Thyroid gland (tissue), 4 donors: ENCODE measurements at regions not wholly inside any gene's neighbourhood (a gene's known extent, or its start where the extent isn't known, plus 50 kb on each side); places are given as distances from the start of the nearest gene placed in this dataset.

Source experiments
- DNase-seq, 2 donors: peaks; one replicate each; pipeline ENCODE4 v3.0.0-alpha.2; 2019
- H3K27ac ChIP-seq, 3 donors: fragments of 200-600 bp; sonication (generic); 1 replicate in 2 of 3; 2 replicates in 1 of 3; pipeline ENCODE4 v1.5.1; 2016 to 2019; ENCODE audit warnings: mild to moderate bottlenecking in 1 of 3, moderate library complexity in 1 of 3
- H3K27me3 ChIP-seq: fragments of 200-600 bp; sonication (generic); one replicate; pipeline ENCODE4 v1.5.1; 2019
- H3K36me3 ChIP-seq, 2 donors: fragments of 200-600 bp; sonication (generic); one replicate each; pipeline ENCODE4 v1.5.1; 2016 to 2019
- H3K4me1 ChIP-seq, 2 donors: fragments of 200-600 bp; sonication (generic); one replicate each; pipeline ENCODE4 v1.5.1; 2017 to 2019
- H3K4me3 ChIP-seq, 3 donors: fragments of 200-600 bp; sonication (generic); replicated peaks in 1 of 3; 1 replicate in 2 of 3; 2 replicates in 1 of 3; pipeline ENCODE4 v1.5.1; 2016; ENCODE audit warnings: mild to moderate bottlenecking in 1 of 3
- H3K9me3 ChIP-seq: fragments of 200-600 bp; sonication (generic); one replicate; pipeline ENCODE4 v1.5.1; 2017
- CTCF ChIP-seq, 6 experiments: fragments of 200-600 bp in 3 of 6; fragments of 450-650 bp in 3 of 6; sonication (generic) in 3 of 6; IDR thresholded peaks; one replicate each; pipeline ENCODE4 v1.5.1; 2016 to 2019; ENCODE audit warnings: antibody characterized with exemption in 6 of 6, mild to moderate bottlenecking in 2 of 6, inconsistent platforms in 1 of 6, moderate library complexity in 1 of 6
- POLR2A ChIP-seq, 2 donors: fragments of 450-650 bp; IDR thresholded peaks; one replicate each; pipeline ENCODE4 v1.6.1; 2017; ENCODE audit warnings: antibody characterized with exemption in 2 of 2, mild to moderate bottlenecking in 2 of 2, moderate library complexity in 1 of 2
- WGBS, 2 donors: methylation state at CpG; one replicate each; pipeline ENCODE4 v1.1.5; 2017; 5-methylcytosine and 5-hydroxymethylcytosine counted together
- intact Hi-C: fragments of 100-400 bp; cut with DNase I; formaldehyde crosslinking; loops from one replicate; pipeline ENCODE4 v1.15.1; 2023

GRCh38 chr9:19600538-19600937 lies 188.3 kb downstream of the SLC24A2 start:
- intact Hi-C loops, result no loop called here
- DNase-seq, result no peak
- Histone ChIP-seq H3K4me3 (no peak overlapping the region), H3K27me3 (no peaks in the 10 kb centered on the region), H3K4me1 (no peaks in the 10 kb centered on the region), H3K27ac (no peak overlapping the region), H3K9me3 (no peaks in the 10 kb centered on the region), H3K36me3 (no peaks in the 10 kb centered on the region)
- TF ChIP-seq CTCF (IDR thresholded peaks at IDR 0.05) (no peak), POLR2A (IDR thresholded peaks at IDR 0.05) (no peak)
- WGBS, 2 donors, result 93 to 95% methylated on average over 2 of the region's 2 CpGs

- Histone ChIP-seq H3K36me3 (no peaks in the 10 kb centered on the region), H3K27me3 (no peaks in the 10 kb centered on the region), H3K27ac (no peak overlapping the region), H3K9me3 (no peaks in the 10 kb centered on the region), H3K4me3 (no peak overlapping the region), H3K4me1 (no peaks in the 10 kb centered on the region)
- 90 to 93% methylated on average over 2 of the region's 2 CpGs for WGBS, 2 donors
- intact Hi-C loops, result no loop called here
- DNase-seq, result no peak
- no peak for TF ChIP-seq POLR2A (IDR thresholded peaks at IDR 0.05)
- TF ChIP-seq CTCF (IDR thresholded peaks at IDR 0.05), result no peak
Observed at GRCh38 chr9:19598722-19599121, 189.9 kb downstream of the ACER2 start.

GRCh38 chr9:19597176-19597575 lies 188.4 kb downstream of the ACER2 start:
- no peaks in the 10 kb centered on the region for H3K4me1 ChIP-seq
- 83 to 87% methylated on average over 4 of the region's 4 CpGs for WGBS, 2 donors
- no peak overlapping the region for H3K4me3 ChIP-seq
- H3K27ac ChIP-seq, result no peak overlapping the region
- no peaks in the 10 kb centered on the region for H3K36me3 ChIP-seq
- TF ChIP-seq CTCF (IDR thresholded peaks at IDR 0.05) (no peak), POLR2A (IDR thresholded peaks at IDR 0.05) (no peak)
- H3K27me3 ChIP-seq, result no peaks in the 10 kb centered on the region
- no peak for DNase-seq
- intact Hi-C loops, result no loop called here
- no peaks in the 10 kb centered on the region for H3K9me3 ChIP-seq

- DNase-seq, result no peak
- WGBS, 2 donors, result 77 to 79% methylated on average over 2 of the region's 2 CpGs
- Histone ChIP-seq H3K4me1 (no peaks in the 10 kb centered on the region), H3K36me3 (no peaks in the 10 kb centered on the region), H3K27ac (no peak overlapping the region), H3K9me3 (no peaks in the 10 kb centered on the region), H3K4me3 (no peak overlapping the region), H3K27me3 (no peaks in the 10 kb centered on the region)
- intact Hi-C loops, result no loop called here
- TF ChIP-seq POLR2A (IDR thresholded peaks at IDR 0.05) (no peak), CTCF (IDR thresholded peaks at IDR 0.05) (no peak)
Observed at GRCh38 chr9:19595003-19595402, 186.2 kb downstream of the ACER2 start.

GRCh38 chr9:19587678-19588077 lies 178.9 kb downstream of the ACER2 start:
- H3K9me3 ChIP-seq, result no peaks in the 10 kb centered on the region
- intact Hi-C loops, result no loop called here
- 88 to 92% methylated on average over 1 of the region's 1 CpG for WGBS, 2 donors

More at GRCh38 chr9:19587678-19588077, 178.9 kb downstream of the ACER2 start:
- Histone ChIP-seq H3K27me3 (no peaks in the 10 kb centered on the region), H3K4me3 (no peak overlapping the region), H3K27ac (no peak overlapping the region), H3K4me1 (no peaks in the 10 kb centered on the region), H3K36me3 (no peaks in the 10 kb centered on the region)
- TF ChIP-seq CTCF (IDR thresholded peaks at IDR 0.05) (no peak), POLR2A (IDR thresholded peaks at IDR 0.05) (no peak)
- DNase-seq, result no peak
